DOHH2 (cell line): ENCODE measurements at regions not wholly inside any gene's neighbourhood (a gene's known extent, or its start where the extent isn't known, plus 50 kb on each side); places are given as distances from the start of the nearest gene placed in this dataset.

Experiments
- H3F3A ChIP-seq: fragments of 200-600 bp; sonication (generic), shearing (Covaris generic); 2 replicates; pipeline ENCODE4 v1.6.0; 2016; ENCODE audit warnings: antibody characterized with exemption, mild to moderate bottlenecking; ENCODE audit not compliant: control insufficient read depth, insufficient read depth
- H3K27ac ChIP-seq: fragments of 200-600 bp; sonication (generic); 2 replicates; pipeline ENCODE4 v1.5.1; 2014; ENCODE audit warnings: low read depth, mild to moderate bottlenecking, low read length, moderate library complexity
- H3K27me3 ChIP-seq: fragments of 200-600 bp; sonication (generic); 2 replicates; pipeline ENCODE4 v1.6.1; 2014; ENCODE audit warnings: mild to moderate bottlenecking, low read length, mixed read lengths; ENCODE audit not compliant: control insufficient read depth
- H3K36me3 ChIP-seq: fragments of 200-600 bp; sonication (generic); 2 replicates; pipeline ENCODE4 v1.6.1; 2014; ENCODE audit warnings: mild to moderate bottlenecking, low read length, moderate library complexity, mixed read lengths; ENCODE audit not compliant: control insufficient read depth
- H3K4me1 ChIP-seq: fragments of 200-600 bp; sonication (generic); 2 replicates; pipeline ENCODE4 v1.6.1; 2014; ENCODE audit warnings: mild to moderate bottlenecking, low read length, mixed read lengths; ENCODE audit not compliant: control insufficient read depth
- H3K4me2 ChIP-seq: fragments of 200-600 bp; sonication (generic); 2 replicates; pipeline ENCODE4 v1.6.0; 2014; ENCODE audit warnings: mild to moderate bottlenecking, low read length, moderate library complexity
- H3K4me3 ChIP-seq: fragments of 200-600 bp; sonication (generic); 2 replicates; pipeline ENCODE4 v1.5.1; 2014; ENCODE audit warnings: mild to moderate bottlenecking, low read length, mixed read lengths
- H3K79me2 ChIP-seq: fragments of 200-600 bp; sonication (generic); 2 replicates; pipeline ENCODE4 v1.6.1; 2014; ENCODE audit warnings: mild to moderate bottlenecking, low read length, mixed read lengths; ENCODE audit not compliant: control insufficient read depth
- H3K9me2 ChIP-seq: fragments of 200-600 bp; sonication (generic); replicated peaks from 2 replicates; pipeline ENCODE4 v1.6.1; 2014; ENCODE audit warnings: mild to moderate bottlenecking, low read length, mixed read lengths; ENCODE audit not compliant: control insufficient read depth
- H3K9me3 ChIP-seq: fragments of 200-600 bp; sonication (generic); 2 replicates; pipeline ENCODE4 v1.6.1; 2014; ENCODE audit warnings: antibody characterized with exemption, low read length, mixed read lengths; ENCODE audit not compliant: control insufficient read depth, insufficient read depth
- H4K20me1 ChIP-seq: fragments of 200-600 bp; sonication (generic); 2 replicates; pipeline ENCODE4 v1.6.0; 2014; ENCODE audit warnings: low read depth, mild to moderate bottlenecking, antibody characterized with exemption, low read length, moderate library complexity; ENCODE audit not compliant: control insufficient read depth, insufficient read depth
- CTCF ChIP-seq: fragments of 200-600 bp; sonication (generic); IDR thresholded peaks from one replicate; pipeline ENCODE4 v1.5.1; 2014; ENCODE audit warnings: antibody characterized with exemption, mild to moderate bottlenecking, low read depth, low read length; ENCODE audit not compliant: poor library complexity, severe bottlenecking
- EZH2phosphoT487 ChIP-seq: fragments of 200-600 bp; sonication (generic); IDR thresholded peaks from 2 replicates; pipeline ENCODE4 v1.6.1; 2017; ENCODE audit warnings: borderline replicate concordance, mild to moderate bottlenecking, antibody characterized with exemption, low read length, moderate library complexity, mixed read lengths

- Histone ChIP-seq H3K9me2 (peaks cover 3% of the 10 kb centered on the region; the same call in 1 of the 2 replicates), H4K20me1 (no peaks in the 10 kb centered on the region), H3K36me3 (no peaks in the 10 kb centered on the region), H3K27ac (no peak overlapping the region), H3K4me3 (no peak overlapping the region), H3F3A (no peaks in the 10 kb centered on the region), H3K27me3 (no peaks in the 10 kb centered on the region), H3K4me2 (no peak overlapping the region), H3K4me1 (no peaks in the 10 kb centered on the region), H3K9me3 (no peaks in the 10 kb centered on the region), H3K79me2 (no peaks in the 10 kb centered on the region)
- no peak for TF ChIP-seq CTCF
- no peak for TF ChIP-seq EZH2phosphoT487
Measured at GRCh38 chr6:49003348-49003747, 459.7 kb downstream of the MMUT start.

- H3F3A ChIP-seq, result no peaks in the 10 kb centered on the region
- H3K36me3 ChIP-seq, result no peaks in the 10 kb centered on the region
- no peaks in the 10 kb centered on the region for H4K20me1 ChIP-seq
- TF ChIP-seq CTCF (no peak), EZH2phosphoT487 (no peak)
- no peak overlapping the region for H3K4me2 ChIP-seq
- H3K4me3 ChIP-seq, result no peak overlapping the region
- no peaks in the 10 kb centered on the region for H3K79me2 ChIP-seq
- no peak overlapping the region for H3K27ac ChIP-seq
- no peaks in the 10 kb centered on the region for H3K27me3 ChIP-seq
- peaks cover 3% of the 10 kb centered on the region; the same call in 1 of the 2 replicates for H3K9me2 ChIP-seq
- H3K4me1 ChIP-seq, result no peaks in the 10 kb centered on the region
- H3K9me3 ChIP-seq, result no peaks in the 10 kb centered on the region
Measured at GRCh38 chr6:49001856-49002541, 461.1 kb downstream of the MMUT start.

- Histone ChIP-seq H4K20me1 (no peaks in the 10 kb centered on the region), H3K9me2 (no peaks in the 10 kb centered on the region), H3F3A (no peaks in the 10 kb centered on the region), H3K9me3 (no peaks in the 10 kb centered on the region), H3K4me3 (no peak overlapping the region), H3K36me3 (no peaks in the 10 kb centered on the region), H3K27ac (no peak overlapping the region), H3K4me1 (no peaks in the 10 kb centered on the region), H3K4me2 (no peak overlapping the region), H3K79me2 (no peaks in the 10 kb centered on the region), H3K27me3 (no peaks in the 10 kb centered on the region)
- no peak for TF ChIP-seq CTCF
- no peak for TF ChIP-seq EZH2phosphoT487
Measured at GRCh38 chr6:48998574-48998973, 464.5 kb downstream of the MMUT start.
